ENCODE measurements at regions not wholly inside any gene's neighbourhood (a gene's known extent, or its start where the extent isn't known, plus 50 kb on each side); places are given as distances from the start of the nearest gene placed in this dataset.

- Histone ChIP-seq H3K4me3 (ENCODE audit: low read depth, low read length) (no peak overlapping the region), H3K27me3 (ENCODE audit: control insufficient read depth, insufficient read depth, low read length) (peaks cover 5% of the 10 kb centered on the region), H3K36me3 (ENCODE audit: control insufficient read depth, insufficient read depth, low read length) (no peaks in the 10 kb centered on the region)
- no peak for TF ChIP-seq CTCF (IDR thresholded peaks at IDR 0.05; ENCODE audit: insufficient read depth, low read length, poor library complexity, severe bottlenecking)
- DNase-seq (ENCODE audit: low read depth) = no peak
These were observed 487.8 kb downstream of the BCOR start for GRCh38 chrX:39609941-39610340.

- no peak for TF ChIP-seq CTCF (IDR thresholded peaks at IDR 0.05; ENCODE audit: insufficient read depth, low read length, poor library complexity, severe bottlenecking)
- no peak for DNase-seq (ENCODE audit: low read depth)
- H3K36me3 ChIP-seq (ENCODE audit: control insufficient read depth, insufficient read depth, low read length) = no peaks in the 10 kb centered on the region
- H3K4me3 ChIP-seq (ENCODE audit: low read depth, low read length) = no peak overlapping the region
- H3K27me3 ChIP-seq (ENCODE audit: control insufficient read depth, insufficient read depth, low read length) = peaks cover 3% of the 10 kb centered on the region
These were observed 486.3 kb downstream of the BCOR start for GRCh38 chrX:39611468-39611867.

- TF ChIP-seq CTCF (IDR thresholded peaks at IDR 0.05; ENCODE audit: insufficient read depth, low read length, poor library complexity, severe bottlenecking) = no peak
- peak; percentile 49 for DNase-seq (ENCODE audit: low read depth)
- Histone ChIP-seq H3K27me3 (ENCODE audit: control insufficient read depth, insufficient read depth, low read length) (peaks cover 3% of the 10 kb centered on the region), H3K36me3 (ENCODE audit: control insufficient read depth, insufficient read depth, low read length) (no peaks in the 10 kb centered on the region), H3K4me3 (ENCODE audit: low read depth, low read length) (no peak overlapping the region)
These were observed 484.2 kb downstream of the BCOR start for GRCh38 chrX:39613482-39613995.

- no peak for TF ChIP-seq CTCF (IDR thresholded peaks at IDR 0.05; ENCODE audit: insufficient read depth, low read length, poor library complexity, severe bottlenecking)
- H3K4me3 ChIP-seq (ENCODE audit: low read depth, low read length) = no peak overlapping the region
- no peaks in the 10 kb centered on the region for H3K36me3 ChIP-seq (ENCODE audit: control insufficient read depth, insufficient read depth, low read length)
- peaks cover 3% of the 10 kb centered on the region for H3K27me3 ChIP-seq (ENCODE audit: control insufficient read depth, insufficient read depth, low read length)
- no peak for DNase-seq (ENCODE audit: low read depth)
These were observed 483.6 kb downstream of the BCOR start for GRCh38 chrX:39613997-39614679.

- TF ChIP-seq CTCF (IDR thresholded peaks at IDR 0.05; ENCODE audit: insufficient read depth, low read length, poor library complexity, severe bottlenecking) = no peak
- H3K36me3 ChIP-seq (ENCODE audit: control insufficient read depth, insufficient read depth, low read length) = no peaks in the 10 kb centered on the region
- DNase-seq (ENCODE audit: low read depth) = no peak
- H3K4me3 ChIP-seq (ENCODE audit: low read depth, low read length) = no peak overlapping the region
- peaks cover 3% of the 10 kb centered on the region for H3K27me3 ChIP-seq (ENCODE audit: control insufficient read depth, insufficient read depth, low read length)
These were observed 483.1 kb downstream of the BCOR start for GRCh38 chrX:39614680-39614998.
